Kidney (tissue), 13 donors: ENCODE measurements at regions not wholly inside any gene's neighbourhood (a gene's known extent, or its start where the extent isn't known, plus 50 kb on each side); places are given as distances from the start of the nearest gene placed in this dataset.
"Not testable (repeated sequence)": the region's sequence is repeated elsewhere in the genome, so short reads cannot be mapped to it uniquely, and the experiment has no call there.

ENCODE experiments used
- DNase-seq, 5 donors: peaks; one replicate each; pipeline ENCODE4 v3.0.0-alpha.2; 2013 to 2020
- FAIRE-seq: peaks from 2 replicates; lab custom pipeline; 2012; peaks lifted over from hg19 to GRCh38; lab: Jason Lieb, UNC
- H3K27ac ChIP-seq, 2 donors: one replicate each; pipeline ENCODE4 v1.7.0; 2013; ENCODE audit warnings: low read depth in 2 of 2, low read length in 2 of 2, inconsistent platforms in 1 of 2
- H3K27me3 ChIP-seq: one replicate; pipeline ENCODE4 v1.7.1; 2013; ENCODE audit warnings: low read length, inconsistent platforms; ENCODE audit not compliant: control insufficient read depth, insufficient read depth
- H3K36me3 ChIP-seq, 3 donors: one replicate each; pipeline versions ENCODE4 v1.7.0 to v1.7.1; 2013; ENCODE audit warnings: low read length in 3 of 3, control low read depth in 1 of 3, inconsistent platforms in 1 of 3; ENCODE audit not compliant: insufficient read depth in 3 of 3, control insufficient read depth in 2 of 3
- H3K4me1 ChIP-seq, 3 donors: one replicate each; pipeline versions ENCODE4 v1.7.0 to v1.7.1; 2013; ENCODE audit warnings: low read length in 3 of 3, inconsistent platforms in 1 of 3, low read depth in 1 of 3; ENCODE audit not compliant: control insufficient read depth in 2 of 3, insufficient read depth in 2 of 3
- H3K4me3 ChIP-seq, 3 donors: one replicate each; pipeline versions ENCODE4 v1.7.0 to v1.8.1; 2013; ENCODE audit warnings: low read length in 3 of 3, control low read depth in 1 of 3, inconsistent platforms in 1 of 3
- H3K9ac ChIP-seq, 3 donors: one replicate each; pipeline versions ENCODE4 v1.7.0 to v1.7.1; 2013; ENCODE audit warnings: low read length in 3 of 3, control low read depth in 1 of 3, inconsistent platforms in 1 of 3
- H3K9me3 ChIP-seq, 3 donors: one replicate each; pipeline versions ENCODE4 v1.7.0 to v1.7.1; 2013; ENCODE audit warnings: low read length in 3 of 3, control low read depth in 1 of 3, inconsistent platforms in 1 of 3; ENCODE audit not compliant: control insufficient read depth in 2 of 3, insufficient read depth in 1 of 3
- intact Hi-C: fragments of 100-400 bp; cut with DNase I; formaldehyde crosslinking; loops from one replicate; pipeline ENCODE4 v1.11.1; 2022
- TF ChIP-seq, protein P1 (sequence below): IDR thresholded peaks from 3 replicates; pipeline ENCODE4 v1.5.1; 2012; ENCODE audit warnings: mild to moderate bottlenecking, moderate library complexity, borderline replicate concordance; ENCODE audit not compliant: insufficient read depth; ENCODE audit errors: extremely low read depth
- donor health status: control.
- donor health status: control.
- donor health status: control.
- donor health status: control.
- donor health status: control.
- donor health status: DM: yes; HTN: yes; CAD: no.
- donor health status: Normal renal cell carcinoma (clear cell type).

DNA sequence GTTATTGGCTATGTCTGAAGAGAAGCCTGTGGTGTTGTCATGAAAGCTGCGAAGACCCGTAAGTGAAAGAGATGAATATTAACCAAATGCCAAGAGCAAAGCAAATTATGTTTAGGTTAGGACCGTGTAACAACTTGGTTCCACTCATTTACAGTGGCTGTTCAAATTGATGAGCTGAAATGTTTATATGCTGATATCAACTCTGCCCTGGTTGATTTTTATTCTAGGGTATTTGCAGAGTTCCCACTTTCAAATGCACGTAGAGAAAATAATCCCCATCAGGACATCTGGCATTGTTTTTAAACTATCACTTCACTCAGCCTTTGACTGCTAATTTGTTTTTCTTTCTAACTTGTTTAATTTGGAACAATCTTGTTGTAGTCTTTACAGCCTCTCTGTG is 581.6 kb upstream of the ADAMTS5 start:
- Histone ChIP-seq H3K36me3 (no peaks in the 10 kb centered on the region), H3K4me1 (no peaks in the 10 kb centered on the region), H3K9ac (no peak overlapping the region), H3K27ac (no peak overlapping the region), H3K4me3 (no peak overlapping the region), H3K27me3 (no peaks in the 10 kb centered on the region), H3K9me3 (no peaks in the 10 kb centered on the region)
- no peak for FAIRE-seq
- no peak for DNase-seq
- intact Hi-C loops: no loop called here
- TF ChIP-seq, protein P1, sequence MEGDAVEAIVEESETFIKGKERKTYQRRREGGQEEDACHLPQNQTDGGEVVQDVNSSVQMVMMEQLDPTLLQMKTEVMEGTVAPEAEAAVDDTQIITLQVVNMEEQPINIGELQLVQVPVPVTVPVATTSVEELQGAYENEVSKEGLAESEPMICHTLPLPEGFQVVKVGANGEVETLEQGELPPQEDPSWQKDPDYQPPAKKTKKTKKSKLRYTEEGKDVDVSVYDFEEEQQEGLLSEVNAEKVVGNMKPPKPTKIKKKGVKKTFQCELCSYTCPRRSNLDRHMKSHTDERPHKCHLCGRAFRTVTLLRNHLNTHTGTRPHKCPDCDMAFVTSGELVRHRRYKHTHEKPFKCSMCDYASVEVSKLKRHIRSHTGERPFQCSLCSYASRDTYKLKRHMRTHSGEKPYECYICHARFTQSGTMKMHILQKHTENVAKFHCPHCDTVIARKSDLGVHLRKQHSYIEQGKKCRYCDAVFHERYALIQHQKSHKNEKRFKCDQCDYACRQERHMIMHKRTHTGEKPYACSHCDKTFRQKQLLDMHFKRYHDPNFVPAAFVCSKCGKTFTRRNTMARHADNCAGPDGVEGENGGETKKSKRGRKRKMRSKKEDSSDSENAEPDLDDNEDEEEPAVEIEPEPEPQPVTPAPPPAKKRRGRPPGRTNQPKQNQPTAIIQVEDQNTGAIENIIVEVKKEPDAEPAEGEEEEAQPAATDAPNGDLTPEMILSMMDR: no peak

GRCh38 chr21:27545754-27546349 is 579.0 kb upstream of the ADAMTS5 start:
- Histone ChIP-seq H3K27me3 (no peaks in the 10 kb centered on the region), H3K9me3 (no peaks in the 10 kb centered on the region), H3K4me1 (no peaks in the 10 kb centered on the region), H3K9ac (no peak overlapping the region), H3K36me3 (no peaks in the 10 kb centered on the region), H3K4me3 (no peak overlapping the region), H3K27ac (no peak overlapping the region)
- TF ChIP-seq, protein P1: no peak
- FAIRE-seq (no peak), DNase-seq (no peak)
- intact Hi-C loops: no loop called here

GRCh38 chr21:27542126-27542525 is 575.2 kb upstream of the ADAMTS5 start:
- intact Hi-C loops, H3K9ac ChIP-seq, H3K27me3 ChIP-seq, DNase-seq, H3K27ac ChIP-seq, H3K36me3 ChIP-seq, H3K4me1 ChIP-seq, H3K9me3 ChIP-seq, FAIRE-seq, H3K4me3 ChIP-seq: not testable (repeated sequence)

GRCh38 chr21:27536319-27536718 is 569.4 kb upstream of the ADAMTS5 start:
- no peak overlapping the region for H3K9ac ChIP-seq
- H3K27ac ChIP-seq: no peak overlapping the region
- no peak overlapping the region for H3K4me3 ChIP-seq
- intact Hi-C loops: no loop called here
- TF ChIP-seq, protein P1: no peak
- H3K36me3 ChIP-seq: no peaks in the 10 kb centered on the region
- no peaks in the 10 kb centered on the region for H3K9me3 ChIP-seq
- H3K27me3 ChIP-seq: no peaks in the 10 kb centered on the region
- H3K4me1 ChIP-seq: no peaks in the 10 kb centered on the region
- no peak for FAIRE-seq
- DNase-seq: no peak
